OCI-LY7 (cell line): ENCODE measurements at regions not wholly inside any gene's neighbourhood (a gene's known extent, or its start where the extent isn't known, plus 50 kb on each side); places are given as distances from the start of the nearest gene placed in this dataset.

ENCODE experiments used
- BruUV-seq: library from RNA; stranded (reverse); fragments of 400-500 nt; replicated peaks from 2 replicates; lab custom pipeline; 2021; lab: Mats Ljungman, UMichigan
- CTCF ChIA-PET: fragments of 300-600 bp; sonication (Branson Sonifier 250); formaldehyde crosslinking; loops from one replicate; lab custom pipeline; 2022; ENCODE audit warnings: antibody characterized with exemption; ENCODE audit not compliant: unreplicated experiment; lab: Charles Lee
- POLR2A ChIA-PET: fragments of 300-600 bp; sonication (Branson Sonifier 250); formaldehyde crosslinking; loops from one replicate; lab custom pipeline; 2022; ENCODE audit warnings: antibody characterized with exemption; lab: Charles Lee
- DNase-seq: peaks from one replicate; pipeline ENCODE4 v3.0.0-alpha.2; 2015; ENCODE audit warnings: low spot score
- H2AFZ ChIP-seq: fragments of 200-600 bp; sonication (generic), shearing (Covaris generic); 2 replicates; pipeline ENCODE4 v1.6.1; 2014; ENCODE audit warnings: mild to moderate bottlenecking, antibody characterized with exemption, low read length, moderate library complexity
- H3K27ac ChIP-seq: fragments of 200-600 bp; sonication (generic); 2 replicates; pipeline ENCODE4 v1.5.1; 2014; ENCODE audit warnings: mixed run types, low read depth, mild to moderate bottlenecking, moderate library complexity, low read length, inconsistent platforms; ENCODE audit not compliant: poor library complexity, severe bottlenecking
- H3K36me3 ChIP-seq: fragments of 200-600 bp; sonication (generic); 2 replicates; pipeline ENCODE4 v1.6.1; 2014; ENCODE audit warnings: mild to moderate bottlenecking, antibody characterized with exemption, low read length, moderate library complexity, mixed read lengths; ENCODE audit not compliant: insufficient read depth
- H3K4me1 ChIP-seq: fragments of 200-600 bp; sonication (generic); 2 replicates; pipeline ENCODE4 v1.5.1; 2014; ENCODE audit warnings: mild to moderate bottlenecking, low read length; ENCODE audit not compliant: insufficient read depth, poor library complexity, severe bottlenecking
- H3K4me2 ChIP-seq: fragments of 200-600 bp; sonication (generic); 2 replicates; pipeline ENCODE4 v1.6.1; 2014; ENCODE audit warnings: mild to moderate bottlenecking, low read length
- H3K4me3 ChIP-seq: fragments of 200-600 bp; sonication (generic); 2 replicates; pipeline ENCODE4 v1.5.1; 2014; ENCODE audit warnings: mild to moderate bottlenecking, low read depth, low read length; ENCODE audit not compliant: poor library complexity, severe bottlenecking
- H3K79me2 ChIP-seq: fragments of 200-600 bp; sonication (generic); 2 replicates; pipeline ENCODE4 v1.6.1; 2016; ENCODE audit warnings: low read depth, mild to moderate bottlenecking, low read length, moderate library complexity, mixed read lengths; ENCODE audit not compliant: insufficient read depth
- H3K9me2 ChIP-seq: fragments of 200-600 bp; sonication (generic); 2 replicates; pipeline ENCODE4 v1.6.1; 2016; ENCODE audit warnings: mild to moderate bottlenecking, low read length, mixed read lengths; ENCODE audit not compliant: insufficient read depth
- H3K9me3 ChIP-seq: fragments of 200-600 bp; sonication (generic); 2 replicates; pipeline ENCODE4 v1.6.1; 2014; ENCODE audit warnings: mild to moderate bottlenecking, mixed run types, low read length, mixed read lengths
- H4K20me1 ChIP-seq: fragments of 200-600 bp; sonication (generic); 2 replicates; pipeline ENCODE4 v1.6.1; 2014; ENCODE audit warnings: mild to moderate bottlenecking, antibody characterized with exemption, low read length, moderate library complexity, mixed read lengths; ENCODE audit not compliant: insufficient read depth
- CTCF ChIP-seq: fragments of 200-600 bp; sonication (generic); conservative IDR thresholded peaks from 2 replicates; pipeline ENCODE4 v1.5.1; 2014; ENCODE audit warnings: mild to moderate bottlenecking, antibody characterized with exemption, low read length, moderate library complexity, mixed read lengths
- EZH2phosphoT487 ChIP-seq: fragments of 200-600 bp; sonication (generic); IDR thresholded peaks from 2 replicates; pipeline ENCODE4 v1.6.1; 2018; ENCODE audit warnings: low read depth, borderline replicate concordance, mild to moderate bottlenecking, mixed run types, antibody characterized with exemption, low read length, moderate library complexity, mixed read lengths
- intact Hi-C: fragments of 100-400 bp; cut with micrococcal nuclease; formaldehyde crosslinking; loops from one replicate; pipeline ENCODE4 v1.10.0; 2022; ENCODE audit not compliant: unreplicated experiment

- Histone ChIP-seq H3K4me1 (peaks cover 5% of the 10 kb centered on the region), H4K20me1 (no peaks in the 10 kb centered on the region), H3K4me2 (no peak overlapping the region), H3K79me2 (no peaks in the 10 kb centered on the region), H2AFZ (peak overlapping the region; percentile 48; the same call in 1 of the 2 replicates), H3K9me2 (no peaks in the 10 kb centered on the region), H3K9me3 (no peaks in the 10 kb centered on the region), H3K36me3 (no peaks in the 10 kb centered on the region), H3K4me3 (no peak overlapping the region), H3K27ac (no peak overlapping the region)
- intact Hi-C loops = no loop called here
- TF ChIP-seq CTCF (no peak), EZH2phosphoT487 (no peak)
- ChIA-PET CTCF (no interaction called here), POLR2A (interaction anchor here (0.7 to 1.1 kb wide), 3 partner anchors 63 to 818 kb away, joined by 3 to 4 read pairs (median 3); no protein-coding TSS in a partner anchor)
- peak; percentile 18 for DNase-seq
- no TSS peak for BruUV-seq
Measured at GRCh38 chr2:144999071-144999875, 479.4 kb upstream of the ZEB2 start.

- Histone ChIP-seq H3K4me3 (no peak overlapping the region), H3K27ac (no peak overlapping the region), H4K20me1 (no peaks in the 10 kb centered on the region), H3K4me2 (no peak overlapping the region), H3K9me3 (no peaks in the 10 kb centered on the region), H3K36me3 (no peaks in the 10 kb centered on the region), H3K4me1 (peaks cover 5% of the 10 kb centered on the region), H3K9me2 (no peaks in the 10 kb centered on the region), H2AFZ (no peak overlapping the region), H3K79me2 (no peaks in the 10 kb centered on the region)
- ChIA-PET CTCF (no interaction called here), POLR2A (no interaction called here)
- intact Hi-C loops = no loop called here
- DNase-seq = no peak
- TF ChIP-seq EZH2phosphoT487 = no peak
- no peak for TF ChIP-seq CTCF
- no TSS peak for BruUV-seq
Measured at GRCh38 chr2:144998435-144998834, 478.5 kb upstream of the ZEB2 start.

DNA sequence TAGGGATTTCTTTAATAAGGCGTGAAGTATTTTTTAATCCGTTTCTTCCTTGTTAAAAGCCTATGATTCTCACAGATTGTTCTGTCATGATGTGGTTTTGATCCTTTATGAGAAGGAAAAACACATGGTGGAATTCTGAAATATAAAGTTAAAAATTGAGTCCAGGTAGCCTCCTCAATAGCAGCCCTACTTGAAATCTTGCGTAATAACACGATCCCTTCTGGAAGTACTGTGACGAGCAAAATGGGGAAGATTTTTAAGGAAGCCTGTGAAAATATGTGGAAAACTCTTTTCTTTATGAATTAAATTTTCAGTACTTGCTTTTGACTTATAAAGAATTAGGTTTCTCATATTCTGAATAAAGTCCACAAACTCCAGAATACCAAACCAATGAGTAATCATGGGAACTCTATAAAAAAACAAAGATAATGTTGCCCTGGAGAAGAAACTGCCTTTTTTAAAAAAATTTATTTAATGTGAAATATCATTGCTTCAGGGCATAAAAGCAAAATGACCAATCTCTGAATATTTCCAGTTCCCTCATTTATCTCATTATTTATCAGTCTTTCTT is 476.4 kb upstream of the ZEB2 start:
- Histone ChIP-seq H3K4me3 (no peak overlapping the region), H3K79me2 (no peaks in the 10 kb centered on the region), H3K4me2 (no peak overlapping the region), H3K36me3 (no peaks in the 10 kb centered on the region), H3K27ac (no peak overlapping the region), H3K9me2 (no peaks in the 10 kb centered on the region), H4K20me1 (no peaks in the 10 kb centered on the region), H2AFZ (no peak overlapping the region), H3K9me3 (no peaks in the 10 kb centered on the region), H3K4me1 (peaks cover 5% of the 10 kb centered on the region)
- BruUV-seq = no TSS peak
- ChIA-PET POLR2A (no interaction called here), CTCF (interaction anchor here (0.7 kb wide), 1 partner anchor 1401 kb away, joined by 6 read pairs; no protein-coding TSS in a partner anchor)
- no peak for DNase-seq
- TF ChIP-seq EZH2phosphoT487 = no peak
- TF ChIP-seq CTCF = no peak
- intact Hi-C loops = no loop called here
